Gastroesophageal sphincter (tissue), 3 donors: ENCODE measurements at regions not wholly inside any gene's neighbourhood (a gene's known extent, or its start where the extent isn't known, plus 50 kb on each side); places are given as distances from the start of the nearest gene placed in this dataset.

Source experiments
- CTCF ChIP-seq, 4 experiments: fragments of 200-600 bp in 2 of 4; fragments of 450-650 bp in 2 of 4; sonication (generic) in 1 of 4; IDR thresholded peaks; one replicate each; pipeline ENCODE4 v1.5.1; 2017 to 2019; ENCODE audit warnings: antibody characterized with exemption in 4 of 4, mild to moderate bottlenecking in 2 of 4, moderate library complexity in 2 of 4
- EP300 ChIP-seq: sonication (generic); formaldehyde crosslinking; IDR thresholded peaks from one replicate; pipeline ENCODE4 v1.6.1; 2017; ENCODE audit warnings: antibody characterized with exemption, mild to moderate bottlenecking
- POLR2A ChIP-seq, 2 donors: fragments of 450-650 bp; IDR thresholded peaks; one replicate each; pipeline ENCODE4 v1.6.1; 2017; ENCODE audit warnings: antibody characterized with exemption in 2 of 2, mild to moderate bottlenecking in 2 of 2, moderate library complexity in 1 of 2

GRCh38 chr1:25083481-25084345, 148.6 kb downstream of the SYF2 start:
- TF ChIP-seq CTCF (IDR thresholded peaks at IDR 0.05) = no peak
- no peak for TF ChIP-seq EP300
- TF ChIP-seq POLR2A (IDR thresholded peaks at IDR 0.05) = no peak
